SK-N-SH (cell line): ENCODE measurements at regions not wholly inside any gene's neighbourhood (a gene's known extent, or its start where the extent isn't known, plus 50 kb on each side); places are given as distances from the start of the nearest gene placed in this dataset.
"Not testable (repeated sequence)": the region's sequence is repeated elsewhere in the genome, so short reads cannot be mapped to it uniquely, and the experiment has no call there.

ENCODE experiments used
- CTCF ChIA-PET: fragments of 300-600, 350-600 bp; formaldehyde crosslinking; extraction: SDS; loops from one replicate; lab custom pipeline; 2021; lab: Yijun Ruan, JAX
- POLR2A ChIA-PET: fragments of 350-600 bp; sonication (Branson Sonifier 250); formaldehyde crosslinking; extraction: SDS; loops from one replicate; lab custom pipeline; 2020; ENCODE audit warnings: antibody characterized with exemption, inconsistent platforms; lab: Yijun Ruan, JAX
- DNase-seq: peaks from one replicate; pipeline ENCODE4 v3.0.0; 2012
- H2AFZ ChIP-seq: fragments of 200-600 bp; sonication (generic); 2 replicates; pipeline ENCODE4 v1.8.1; 2016; ENCODE audit warnings: antibody characterized with exemption, mild to moderate bottlenecking, low read depth
- H3F3A ChIP-seq: fragments of 200-600 bp; sonication (generic); replicated peaks from 2 replicates; pipeline ENCODE3; 2016; ENCODE audit warnings: antibody characterized with exemption, mild to moderate bottlenecking; ENCODE audit not compliant: insufficient read depth
- H3K27ac ChIP-seq, 2 experiments: fragments of 200-500 bp in 1 of 2; fragments of 200-600 bp in 1 of 2; sonication (Bioruptor generic) in 1 of 2; sonication (generic), shearing (Covaris generic) in 1 of 2; 2 replicates each; pipeline versions ENCODE4 v1.5.1 to v1.6.1; 2014 to 2016; ENCODE audit warnings: low read depth in 2 of 2, inconsistent platforms in 1 of 2, low read length in 1 of 2, mild to moderate bottlenecking in 1 of 2, mixed read lengths in 1 of 2
- H3K27me3 ChIP-seq: fragments of 200-600 bp; sonication (generic), shearing (Covaris generic); 2 replicates; pipeline ENCODE4 v1.6.1; 2016; ENCODE audit warnings: mixed run types; ENCODE audit not compliant: insufficient read depth
- H3K36me3 ChIP-seq, 2 experiments: fragments of 200-500 bp in 1 of 2; fragments of 200-600 bp in 1 of 2; sonication (Bioruptor generic) in 1 of 2; sonication (generic) in 1 of 2; replicated peaks in 1 of 2; 2 replicates each; pipeline versions ENCODE3 to v1.5.1; 2014 to 2016; ENCODE audit warnings: low read length in 1 of 2, mild to moderate bottlenecking in 1 of 2; ENCODE audit not compliant: insufficient read depth in 2 of 2, control insufficient read depth in 1 of 2
- H3K4me1 ChIP-seq, 2 experiments: fragments of 200-500 bp in 1 of 2; fragments of 200-600 bp in 1 of 2; sonication (Bioruptor generic) in 1 of 2; sonication (generic), shearing (Covaris generic) in 1 of 2; 2 replicates each; pipeline versions ENCODE4 v1.5.1 to v1.6.1; 2014 to 2016; ENCODE audit warnings: low read depth in 1 of 2, low read length in 1 of 2, mixed run types in 1 of 2; ENCODE audit not compliant: insufficient read depth in 2 of 2, control insufficient read depth in 1 of 2
- H3K4me2 ChIP-seq: fragments of 200-600 bp; sonication (generic), shearing (Covaris generic); 2 replicates; pipeline ENCODE4 v1.6.1; 2017; ENCODE audit warnings: mixed run types
- H3K4me3 ChIP-seq, 2 experiments: fragments of 200-500 bp in 1 of 2; fragments of 200-600 bp in 1 of 2; sonication (Bioruptor generic) in 1 of 2; sonication (generic), shearing (Covaris generic) in 1 of 2; 2 replicates each; pipeline versions ENCODE4 v1.5.1 to v1.8.1; 2014 to 2016; ENCODE audit warnings: low read depth in 2 of 2, inconsistent platforms in 1 of 2, low read length in 1 of 2, mild to moderate bottlenecking in 1 of 2, mixed read lengths in 1 of 2, moderate library complexity in 1 of 2
- H3K79me2 ChIP-seq: fragments of 200-600 bp; sonication (generic); 2 replicates; pipeline ENCODE4 v1.8.1; 2017; ENCODE audit warnings: mild to moderate bottlenecking; ENCODE audit not compliant: insufficient read depth
- H3K9ac ChIP-seq: fragments of 200-600 bp; sonication (generic); 2 replicates; pipeline ENCODE4 v1.6.1; 2017; ENCODE audit warnings: mixed run types
- H3K9me2 ChIP-seq: fragments of 200-600 bp; sonication (generic); 2 replicates; pipeline ENCODE4 v1.6.1; 2017; ENCODE audit warnings: mixed run types
- H3K9me3 ChIP-seq: fragments of 200-600 bp; sonication (generic); 2 replicates; pipeline ENCODE4 v1.6.1; 2017; ENCODE audit warnings: mixed run types, mild to moderate bottlenecking, moderate library complexity
- H4K20me1 ChIP-seq: fragments of 200-600 bp; sonication (generic); 2 replicates; pipeline ENCODE4 v1.6.1; 2017; ENCODE audit warnings: mild to moderate bottlenecking, mixed run types; ENCODE audit not compliant: insufficient read depth
- WGBS: methylation state at CpG from one replicate; pipeline ENCODE4 v1.1.6; 2017; ENCODE audit warnings: low lambda C conversion rate; 5-methylcytosine and 5-hydroxymethylcytosine counted together

DNA sequence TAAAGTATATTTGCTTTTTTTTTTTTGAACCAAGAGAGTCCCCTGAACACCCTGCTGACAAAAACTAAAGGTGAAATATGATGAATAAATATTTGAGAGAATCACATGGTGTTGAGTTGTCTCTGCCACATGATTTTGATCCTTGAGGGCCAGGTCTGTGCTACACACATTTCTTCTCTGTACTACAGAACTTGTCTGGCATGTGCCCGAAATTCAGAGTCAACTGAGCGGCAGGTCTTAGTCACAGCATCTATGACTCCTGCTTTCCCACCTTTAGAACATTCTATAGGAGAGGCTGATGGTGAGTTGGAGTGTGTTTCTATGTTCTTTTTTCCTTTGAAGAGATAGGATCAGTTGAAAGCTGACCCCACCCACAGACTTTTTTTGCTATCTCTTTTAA is 79.0 kb upstream of the NBPF19 start:
- DNase-seq, POLR2A ChIA-PET: not testable (repeated sequence)
- H3K79me2 ChIP-seq = peaks cover 16% of the 10 kb centered on the region

GRCh38 chr1:149398527-149398926 is 76.3 kb upstream of the NBPF19 start:
- H2AFZ ChIP-seq, POLR2A ChIA-PET, H3K4me1 ChIP-seq, H3K9ac ChIP-seq, H3K27me3 ChIP-seq, H4K20me1 ChIP-seq, H3K9me2 ChIP-seq, H3K36me3 ChIP-seq, H3K79me2 ChIP-seq, H3K9me3 ChIP-seq, H3F3A ChIP-seq, H3K4me3 ChIP-seq, H3K4me2 ChIP-seq, H3K27ac ChIP-seq, CTCF ChIA-PET, DNase-seq: not testable (repeated sequence)
- WGBS = 74% methylated on average over 6 of the region's 6 CpGs

More for the DNA sequence above, 79.0 kb upstream of the NBPF19 start:
- H3K4me2 ChIP-seq, CTCF ChIA-PET, H4K20me1 ChIP-seq, H3K36me3 ChIP-seq, H3K4me1 ChIP-seq, H3K27ac ChIP-seq, H3K4me3 ChIP-seq, H3K9ac ChIP-seq, H3K9me3 ChIP-seq, H3K9me2 ChIP-seq, H2AFZ ChIP-seq, H3K27me3 ChIP-seq, H3F3A ChIP-seq: not testable (repeated sequence)
- WGBS = 76% methylated on average over 2 of the region's 2 CpGs

DNA sequence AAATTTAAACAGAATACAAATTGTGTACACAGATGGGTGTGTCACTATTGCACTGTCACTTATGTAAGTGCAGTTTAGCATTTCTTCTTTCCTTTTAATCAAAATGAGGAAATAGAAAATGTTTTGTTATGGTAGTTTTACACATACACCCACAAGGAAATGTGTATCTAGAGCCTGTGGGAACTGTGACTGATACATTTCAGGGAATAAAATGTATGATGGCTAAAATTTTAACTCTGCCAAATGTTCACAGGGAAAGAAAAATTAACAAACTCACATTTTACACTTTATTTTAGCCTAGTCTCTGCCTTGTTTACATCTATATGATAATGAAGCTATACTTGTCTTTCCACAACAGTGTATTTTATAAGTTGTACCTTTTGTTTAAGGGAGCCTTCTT is 66.4 kb upstream of the NBPF19 start:
- CTCF ChIA-PET, H3K9ac ChIP-seq, H3K27ac ChIP-seq, H3K4me3 ChIP-seq, H3K79me2 ChIP-seq, H3K4me1 ChIP-seq, H3K36me3 ChIP-seq, H3F3A ChIP-seq, DNase-seq, POLR2A ChIA-PET, H3K9me3 ChIP-seq, H2AFZ ChIP-seq, H3K27me3 ChIP-seq, H3K9me2 ChIP-seq, H4K20me1 ChIP-seq, H3K4me2 ChIP-seq: not testable (repeated sequence)

DNA sequence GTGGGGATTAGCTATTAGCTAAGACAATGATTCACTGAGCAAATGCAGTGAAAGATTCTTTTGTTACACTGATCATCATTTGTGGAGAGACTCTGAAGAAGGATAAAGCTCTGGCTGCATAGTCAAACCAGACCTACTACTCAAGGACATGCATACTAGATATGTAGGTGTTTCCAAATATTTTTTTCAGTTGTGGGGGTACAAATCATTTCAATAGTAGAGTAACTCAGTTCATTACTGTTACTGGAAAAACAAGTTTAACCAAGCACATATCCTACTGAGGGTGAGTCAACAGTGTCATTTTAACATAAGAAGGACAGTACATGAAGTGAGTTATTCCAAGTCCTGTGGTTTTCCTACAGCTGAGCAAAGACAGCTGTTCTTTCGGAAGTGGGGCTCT is 59.5 kb upstream of the NBPF19 start:
- no CpG with 5 or more reads among the region's 1 CpG for WGBS

DNA sequence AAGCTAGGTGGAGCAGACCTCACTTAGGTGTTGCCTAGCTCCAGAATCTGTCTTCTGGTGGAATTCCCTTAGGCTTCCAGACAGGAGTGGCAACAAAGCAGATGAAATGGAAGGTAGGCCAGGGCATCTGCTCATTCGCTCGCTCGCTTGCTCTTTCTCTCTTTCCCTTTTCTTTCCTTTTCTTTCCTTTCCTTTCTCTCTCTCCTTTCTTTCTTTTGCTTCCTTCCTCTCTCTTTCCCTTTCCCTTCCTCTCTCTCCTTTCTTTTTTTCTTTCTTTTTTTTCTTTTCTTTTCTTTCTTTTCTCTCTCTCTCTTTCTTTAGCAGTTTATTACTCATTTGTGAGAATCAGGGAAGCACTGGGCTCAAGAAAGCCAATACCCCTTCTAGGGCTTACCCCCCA is 56.1 kb upstream of the NBPF19 start:
- WGBS = 96% methylated on average over 3 of the region's 3 CpGs
- DNase-seq = not testable (repeated sequence)

More for the DNA sequence above, 59.5 kb upstream of the NBPF19 start:
- H4K20me1 ChIP-seq, H3K9ac ChIP-seq, H3K4me1 ChIP-seq, POLR2A ChIA-PET, CTCF ChIA-PET, DNase-seq, H3K4me2 ChIP-seq, H2AFZ ChIP-seq, H3K9me2 ChIP-seq, H3K9me3 ChIP-seq, H3K36me3 ChIP-seq, H3F3A ChIP-seq, H3K4me3 ChIP-seq, H3K27ac ChIP-seq, H3K27me3 ChIP-seq: not testable (repeated sequence)
- peaks cover 12% of the 10 kb centered on the region; the same call in 1 of the 2 replicates for H3K79me2 ChIP-seq

GRCh38 chr1:149423122-149423521 is 51.7 kb upstream of the NBPF19 start:
- H3K4me2 ChIP-seq, CTCF ChIA-PET, H3K9ac ChIP-seq, H3K4me3 ChIP-seq, H3K4me1 ChIP-seq, H3K9me3 ChIP-seq, DNase-seq, H2AFZ ChIP-seq, H3K27ac ChIP-seq, H3F3A ChIP-seq, H3K79me2 ChIP-seq, H3K27me3 ChIP-seq, POLR2A ChIA-PET, H3K36me3 ChIP-seq, H4K20me1 ChIP-seq, H3K9me2 ChIP-seq: not testable (repeated sequence)
- 81% methylated on average over 5 of the region's 5 CpGs for WGBS

More for the DNA sequence above, 56.1 kb upstream of the NBPF19 start:
- H4K20me1 ChIP-seq, H3K9me3 ChIP-seq, H3K36me3 ChIP-seq, H3K4me2 ChIP-seq, H2AFZ ChIP-seq, H3K9ac ChIP-seq, H3K27ac ChIP-seq, POLR2A ChIA-PET, H3K4me1 ChIP-seq, CTCF ChIA-PET, H3K9me2 ChIP-seq, H3K4me3 ChIP-seq, H3F3A ChIP-seq, H3K79me2 ChIP-seq, H3K27me3 ChIP-seq: not testable (repeated sequence)
